ENCODE measurements at regions not wholly inside any gene's neighbourhood (a gene's known extent, or its start where the extent isn't known, plus 50 kb on each side); places are given as distances from the start of the nearest gene placed in this dataset.
"Not testable (repeated sequence)": the region's sequence is repeated elsewhere in the genome, so short reads cannot be mapped to it uniquely, and the experiment has no call there.

DNA sequence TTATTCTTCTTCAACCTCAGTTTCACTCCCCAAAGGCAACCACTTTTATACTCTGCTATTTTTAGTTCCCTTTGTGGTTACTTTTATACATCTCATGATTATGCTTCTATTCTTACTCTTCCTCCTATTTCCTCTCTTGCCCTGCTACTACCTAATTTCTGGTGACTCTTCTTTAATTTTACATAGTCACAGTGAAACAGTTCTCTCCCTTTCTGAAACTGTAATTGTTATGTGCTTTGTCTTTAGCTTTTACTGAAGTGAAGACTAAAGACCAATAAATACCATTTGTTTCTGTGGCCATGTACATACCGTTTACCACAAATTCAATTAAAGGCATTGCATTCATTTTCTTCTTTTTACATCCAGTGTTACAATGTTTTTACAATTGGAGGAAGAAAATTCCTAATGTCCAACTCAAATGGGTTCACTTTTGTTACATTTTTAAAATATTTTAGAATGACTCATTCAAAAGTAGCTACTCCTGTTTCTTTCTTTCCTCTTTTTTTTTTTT lies 410.6 kb downstream of the PSAT1 start:
- H4K20me1 ChIP-seq (ENCODE audit: insufficient read depth, low read length) = no peaks in the 10 kb centered on the region
- H2AFZ ChIP-seq (ENCODE audit: low read depth, low read length) = no peak overlapping the region
- no peaks in the 10 kb centered on the region for H3K9me3 ChIP-seq (ENCODE audit: insufficient read depth, low read length)
- H3K36me3 ChIP-seq (replicated peaks; ENCODE audit: low read depth, low read length) = no peaks in the 10 kb centered on the region
- H3K4me2 ChIP-seq (ENCODE audit: low read length) = peak overlapping the region; percentile 38
- H3K27me3 ChIP-seq (ENCODE audit: low read depth, low read length) = peaks cover 4% of the 10 kb centered on the region; the same call in 1 of the 2 replicates
- H3K79me2 ChIP-seq (ENCODE audit: low read length) = no peaks in the 10 kb centered on the region
- H3K4me1 ChIP-seq (ENCODE audit: low read length) = peaks cover 20% of the 10 kb centered on the region
- TF ChIP-seq, protein P1, sequence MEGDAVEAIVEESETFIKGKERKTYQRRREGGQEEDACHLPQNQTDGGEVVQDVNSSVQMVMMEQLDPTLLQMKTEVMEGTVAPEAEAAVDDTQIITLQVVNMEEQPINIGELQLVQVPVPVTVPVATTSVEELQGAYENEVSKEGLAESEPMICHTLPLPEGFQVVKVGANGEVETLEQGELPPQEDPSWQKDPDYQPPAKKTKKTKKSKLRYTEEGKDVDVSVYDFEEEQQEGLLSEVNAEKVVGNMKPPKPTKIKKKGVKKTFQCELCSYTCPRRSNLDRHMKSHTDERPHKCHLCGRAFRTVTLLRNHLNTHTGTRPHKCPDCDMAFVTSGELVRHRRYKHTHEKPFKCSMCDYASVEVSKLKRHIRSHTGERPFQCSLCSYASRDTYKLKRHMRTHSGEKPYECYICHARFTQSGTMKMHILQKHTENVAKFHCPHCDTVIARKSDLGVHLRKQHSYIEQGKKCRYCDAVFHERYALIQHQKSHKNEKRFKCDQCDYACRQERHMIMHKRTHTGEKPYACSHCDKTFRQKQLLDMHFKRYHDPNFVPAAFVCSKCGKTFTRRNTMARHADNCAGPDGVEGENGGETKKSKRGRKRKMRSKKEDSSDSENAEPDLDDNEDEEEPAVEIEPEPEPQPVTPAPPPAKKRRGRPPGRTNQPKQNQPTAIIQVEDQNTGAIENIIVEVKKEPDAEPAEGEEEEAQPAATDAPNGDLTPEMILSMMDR (IDR thresholded peaks at IDR 0.05; ENCODE audit: low read depth, low read length) = no peak
- TF ChIP-seq EZH2phosphoT487 (IDR thresholded peaks at IDR 0.05; ENCODE audit: low read depth) = no peak
- peak overlapping the region; percentile 23 for H3K4me3 ChIP-seq (ENCODE audit: low read length)
- H3K9ac ChIP-seq (ENCODE audit: low read length) = no peak overlapping the region
- H3K27ac ChIP-seq (ENCODE audit: low read length) = peak overlapping the region; percentile 24; the same call in 1 of the 2 replicates

- Histone ChIP-seq H4K20me1 (ENCODE audit: insufficient read depth, low read length) (no peaks in the 10 kb centered on the region), H3K27me3 (ENCODE audit: low read depth, low read length) (peaks cover 2% of the 10 kb centered on the region; the same call in 1 of the 2 replicates), H3K4me1 (ENCODE audit: low read length) (peaks cover 17% of the 10 kb centered on the region), H3K79me2 (ENCODE audit: low read length) (no peaks in the 10 kb centered on the region), H3K9ac (ENCODE audit: low read length) (no peak overlapping the region), H3K4me3 (ENCODE audit: low read length) (no peak overlapping the region), H3K4me2 (ENCODE audit: low read length) (no peak overlapping the region), H3K36me3 (replicated peaks; ENCODE audit: low read depth, low read length) (no peaks in the 10 kb centered on the region), H3K27ac (ENCODE audit: low read length) (no peak overlapping the region), H3K9me3 (ENCODE audit: insufficient read depth, low read length) (no peaks in the 10 kb centered on the region), H2AFZ (ENCODE audit: low read depth, low read length) (no peak overlapping the region)
- TF ChIP-seq, protein P1 (IDR thresholded peaks at IDR 0.05; ENCODE audit: low read depth, low read length) = no peak
- TF ChIP-seq EZH2phosphoT487 (IDR thresholded peaks at IDR 0.05; ENCODE audit: low read depth) = no peak
Measured at GRCh38 chr9:78712903-78713613, 416.1 kb downstream of the PSAT1 start.

DNA sequence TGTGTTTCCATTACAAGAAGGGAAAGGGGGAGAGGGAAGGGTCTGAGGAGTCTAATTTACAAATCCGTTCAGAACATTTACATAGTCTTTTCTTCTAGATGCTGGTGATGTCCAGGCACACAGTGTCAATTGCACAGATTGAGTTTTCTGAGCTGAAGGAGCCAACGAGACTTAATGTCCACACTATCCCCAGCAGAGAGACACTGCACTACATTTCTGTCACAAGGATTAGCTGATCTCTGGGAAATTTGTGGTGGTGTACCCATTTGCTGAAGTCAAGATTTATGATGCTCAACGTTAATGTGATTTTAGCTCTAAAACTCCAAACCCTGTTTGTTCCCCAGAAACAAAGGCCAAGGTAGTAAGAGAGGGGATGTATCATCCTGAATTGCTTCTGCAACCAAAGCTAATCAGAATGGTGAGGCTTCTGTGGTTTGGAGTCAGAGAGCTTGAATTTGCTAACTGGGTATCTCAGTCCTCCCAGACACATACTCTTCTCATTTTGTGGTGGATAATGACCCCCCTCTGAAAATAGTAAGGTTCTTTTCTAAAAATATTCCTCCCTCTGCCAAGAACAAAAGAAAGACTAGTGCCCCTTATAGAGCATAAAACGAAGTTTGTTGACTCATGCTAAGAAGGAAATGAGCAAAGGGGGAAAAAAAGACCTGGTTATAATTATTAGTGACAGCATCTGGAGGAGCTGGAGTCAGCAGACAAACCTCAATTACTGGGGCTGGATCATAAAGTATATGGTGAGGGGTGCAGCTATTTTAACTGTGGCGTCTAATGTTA lies 416.9 kb downstream of the PSAT1 start:
- H3K36me3 ChIP-seq (replicated peaks; ENCODE audit: low read depth, low read length) = no peaks in the 10 kb centered on the region
- H3K27me3 ChIP-seq (ENCODE audit: low read depth, low read length) = peaks cover 2% of the 10 kb centered on the region; the same call in 1 of the 2 replicates
- TF ChIP-seq EZH2phosphoT487 (IDR thresholded peaks at IDR 0.05; ENCODE audit: low read depth) = no peak
- TF ChIP-seq, protein P1 (IDR thresholded peaks at IDR 0.05; ENCODE audit: low read depth, low read length) = no peak
- H3K4me1 ChIP-seq (ENCODE audit: low read length) = peaks cover 11% of the 10 kb centered on the region; the same call in 1 of the 2 replicates
- no peaks in the 10 kb centered on the region for H3K9me3 ChIP-seq (ENCODE audit: insufficient read depth, low read length)
- no peak overlapping the region for H3K9ac ChIP-seq (ENCODE audit: low read length)
- H3K27ac ChIP-seq (ENCODE audit: low read length) = no peak overlapping the region
- H3K4me3 ChIP-seq (ENCODE audit: low read length) = no peak overlapping the region
- no peak overlapping the region for H3K4me2 ChIP-seq (ENCODE audit: low read length)
- H3K79me2 ChIP-seq (ENCODE audit: low read length) = no peaks in the 10 kb centered on the region
- no peak overlapping the region for H2AFZ ChIP-seq (ENCODE audit: low read depth, low read length)
- H4K20me1 ChIP-seq (ENCODE audit: insufficient read depth, low read length) = no peaks in the 10 kb centered on the region

GRCh38 chr9:78714576-78714975 lies 417.7 kb downstream of the PSAT1 start:
- TF ChIP-seq, protein P1 (IDR thresholded peaks at IDR 0.05; ENCODE audit: low read depth, low read length) = no peak
- no peak for TF ChIP-seq EZH2phosphoT487 (IDR thresholded peaks at IDR 0.05; ENCODE audit: low read depth)
- Histone ChIP-seq H3K4me2 (ENCODE audit: low read length) (no peak overlapping the region), H3K36me3 (replicated peaks; ENCODE audit: low read depth, low read length) (no peaks in the 10 kb centered on the region), H3K4me1 (ENCODE audit: low read length) (peaks cover 11% of the 10 kb centered on the region; the same call in 1 of the 2 replicates), H3K9ac (ENCODE audit: low read length) (no peak overlapping the region), H3K27me3 (ENCODE audit: low read depth, low read length) (peaks cover 2% of the 10 kb centered on the region; the same call in 1 of the 2 replicates), H4K20me1 (ENCODE audit: insufficient read depth, low read length) (no peaks in the 10 kb centered on the region), H3K4me3 (ENCODE audit: low read length) (no peak overlapping the region), H2AFZ (ENCODE audit: low read depth, low read length) (no peak overlapping the region), H3K27ac (ENCODE audit: low read length) (no peak overlapping the region), H3K79me2 (ENCODE audit: low read length) (no peaks in the 10 kb centered on the region), H3K9me3 (ENCODE audit: insufficient read depth, low read length) (no peaks in the 10 kb centered on the region)

- not testable (repeated sequence) for H3K27me3 ChIP-seq (ENCODE audit: low read depth, low read length); H4K20me1 ChIP-seq (ENCODE audit: insufficient read depth, low read length); H3K9ac ChIP-seq (ENCODE audit: low read length); H3K4me2 ChIP-seq (ENCODE audit: low read length); H3K4me3 ChIP-seq (ENCODE audit: low read length); H3K9me3 ChIP-seq (ENCODE audit: insufficient read depth, low read length); H3K27ac ChIP-seq (ENCODE audit: low read length); H2AFZ ChIP-seq (ENCODE audit: low read depth, low read length); H3K36me3 ChIP-seq (replicated peaks; ENCODE audit: low read depth, low read length); H3K79me2 ChIP-seq (ENCODE audit: low read length); H3K4me1 ChIP-seq (ENCODE audit: low read length)
Measured at GRCh38 chr9:78719029-78719428, 422.1 kb downstream of the PSAT1 start.
